ENCODE measurements at regions not wholly inside any gene's neighbourhood (a gene's known extent, or its start where the extent isn't known, plus 50 kb on each side); places are given as distances from the start of the nearest gene placed in this dataset.

- FAIRE-seq, result no peak
- H3K4me3 ChIP-seq, result no peak overlapping the region
- TF ChIP-seq EHF (CRISPR knock-in tag; IDR thresholded peaks at IDR 0.05) (no peak), FOSB (CRISPR knock-in tag; IDR thresholded peaks at IDR 0.05) (no peak), RNF2 (IDR thresholded peaks at IDR 0.05; ENCODE audit: borderline replicate concordance, low read depth) (no peak), CTCF (IDR thresholded peaks at IDR 0.05) (no peak), NR3C1 (IDR thresholded peaks at IDR 0.05) (no peak), MYC (IDR thresholded peaks at IDR 0.05; ENCODE audit: borderline replicate concordance, low read length) (no peak), MAFK (IDR thresholded peaks at IDR 0.05; ENCODE audit: partially characterized antibody) (no peak), EHMT2 (IDR thresholded peaks at IDR 0.05; ENCODE audit: low read depth) (no peak), ATOH8 (CRISPR knock-in tag; IDR thresholded peaks at IDR 0.05; ENCODE audit: low read depth) (no peak), CBX2 (IDR thresholded peaks at IDR 0.05; ENCODE audit: borderline replicate concordance, low read depth) (no peak), REST (IDR thresholded peaks at IDR 0.05) (no peak), EP300 (IDR thresholded peaks at IDR 0.05) (no peak), JUN (IDR thresholded peaks at IDR 0.05) (no peak), HDAC2 (IDR thresholded peaks at IDR 0.05) (no peak), ZSCAN20 (CRISPR knock-in tag; IDR thresholded peaks at IDR 0.05) (no peak), POLR2AphosphoS2 (conservative IDR thresholded peaks at IDR 0.05; ENCODE audit: low read length) (no peak), FOXS1 (CRISPR knock-in tag; IDR thresholded peaks at IDR 0.05) (no peak)
- TF ChIP-seq, protein P1, sequence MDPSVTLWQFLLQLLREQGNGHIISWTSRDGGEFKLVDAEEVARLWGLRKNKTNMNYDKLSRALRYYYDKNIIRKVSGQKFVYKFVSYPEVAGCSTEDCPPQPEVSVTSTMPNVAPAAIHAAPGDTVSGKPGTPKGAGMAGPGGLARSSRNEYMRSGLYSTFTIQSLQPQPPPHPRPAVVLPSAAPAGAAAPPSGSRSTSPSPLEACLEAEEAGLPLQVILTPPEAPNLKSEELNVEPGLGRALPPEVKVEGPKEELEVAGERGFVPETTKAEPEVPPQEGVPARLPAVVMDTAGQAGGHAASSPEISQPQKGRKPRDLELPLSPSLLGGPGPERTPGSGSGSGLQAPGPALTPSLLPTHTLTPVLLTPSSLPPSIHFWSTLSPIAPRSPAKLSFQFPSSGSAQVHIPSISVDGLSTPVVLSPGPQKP (IDR thresholded peaks at IDR 0.05; ENCODE audit: low read depth, low read length), result no peak
- TF ChIP-seq, protein P2, sequence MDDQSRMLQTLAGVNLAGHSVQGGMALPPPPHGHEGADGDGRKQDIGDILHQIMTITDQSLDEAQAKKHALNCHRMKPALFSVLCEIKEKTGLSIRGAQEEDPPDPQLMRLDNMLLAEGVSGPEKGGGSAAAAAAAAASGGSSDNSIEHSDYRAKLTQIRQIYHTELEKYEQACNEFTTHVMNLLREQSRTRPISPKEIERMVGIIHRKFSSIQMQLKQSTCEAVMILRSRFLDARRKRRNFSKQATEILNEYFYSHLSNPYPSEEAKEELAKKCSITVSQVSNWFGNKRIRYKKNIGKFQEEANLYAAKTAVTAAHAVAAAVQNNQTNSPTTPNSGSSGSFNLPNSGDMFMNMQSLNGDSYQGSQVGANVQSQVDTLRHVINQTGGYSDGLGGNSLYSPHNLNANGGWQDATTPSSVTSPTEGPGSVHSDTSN (IDR thresholded peaks at IDR 0.05), result no peak
- TF ChIP-seq, protein P3, sequence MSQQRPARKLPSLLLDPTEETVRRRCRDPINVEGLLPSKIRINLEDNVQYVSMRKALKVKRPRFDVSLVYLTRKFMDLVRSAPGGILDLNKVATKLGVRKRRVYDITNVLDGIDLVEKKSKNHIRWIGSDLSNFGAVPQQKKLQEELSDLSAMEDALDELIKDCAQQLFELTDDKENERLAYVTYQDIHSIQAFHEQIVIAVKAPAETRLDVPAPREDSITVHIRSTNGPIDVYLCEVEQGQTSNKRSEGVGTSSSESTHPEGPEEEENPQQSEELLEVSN (IDR thresholded peaks at IDR 0.05; ENCODE audit: borderline replicate concordance, low read depth), result no peak
- H3K4me2 ChIP-seq, result no peak overlapping the region
- WGBS (ENCODE audit: missing lambda C conversion rate), result 89% methylated on average over 35 of the region's 38 CpGs
- POLR2A ChIA-PET, result no interaction called here
- 0 out of 6 replicates have a peak overlapping the region, but pooled peaks of 1 of the 2 experiments have one; percentile 4 for H3K27ac ChIP-seq
- CTCF ChIA-PET, result no interaction called here
- no peak for ATAC-seq
- no peaks in the 10 kb centered on the region for H3K9me3 ChIP-seq
- no peak for DNase-seq (ENCODE audit: low read depth in 1 of 2, low spot score in 1 of 2)
- H3K4me1 ChIP-seq, result peaks cover 42% of the 10 kb centered on the region
Measured at GRCh38 chr7:45391618-45392451, 182.3 kb upstream of the ADCY1 start.
